ENCODE measurements at regions not wholly inside any gene's neighbourhood (a gene's known extent, or its start where the extent isn't known, plus 50 kb on each side); places are given as distances from the start of the nearest gene placed in this dataset.

DNA sequence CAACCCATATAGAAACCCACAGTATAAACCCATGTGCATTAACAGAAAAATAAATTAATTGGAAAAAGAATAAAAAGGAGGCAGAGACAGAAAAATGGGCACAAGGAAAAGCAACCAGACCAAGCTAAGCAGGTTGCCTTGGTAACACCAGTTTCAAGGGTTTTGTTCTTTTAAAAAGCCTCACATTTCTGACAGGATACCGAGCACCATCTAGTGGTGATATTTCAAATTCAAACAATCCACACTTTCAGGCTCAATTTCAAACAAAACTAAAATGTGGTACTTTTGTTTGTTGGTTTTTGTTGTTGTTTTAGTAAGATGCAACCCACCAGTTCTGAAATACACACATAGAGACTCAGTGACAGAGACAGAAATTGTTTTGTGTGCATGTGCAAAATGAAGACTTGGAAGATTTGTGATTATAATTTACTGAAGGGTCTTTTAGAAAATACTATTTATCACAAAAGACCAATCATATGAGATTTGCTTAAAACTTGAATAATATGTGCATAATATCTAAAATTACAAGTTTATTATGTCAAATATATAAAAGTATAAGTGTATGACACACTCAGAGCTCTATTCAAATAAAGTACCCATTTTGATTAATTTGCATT, 318.2 kb downstream of the SLCO4C1 start:
- H3K4me3 ChIP-seq (ENCODE audit: control insufficient read depth, low read depth, low read length) = no peak overlapping the region
- peak; percentile 44 for DNase-seq (ENCODE audit: low read depth)
- TF ChIP-seq, protein P1, sequence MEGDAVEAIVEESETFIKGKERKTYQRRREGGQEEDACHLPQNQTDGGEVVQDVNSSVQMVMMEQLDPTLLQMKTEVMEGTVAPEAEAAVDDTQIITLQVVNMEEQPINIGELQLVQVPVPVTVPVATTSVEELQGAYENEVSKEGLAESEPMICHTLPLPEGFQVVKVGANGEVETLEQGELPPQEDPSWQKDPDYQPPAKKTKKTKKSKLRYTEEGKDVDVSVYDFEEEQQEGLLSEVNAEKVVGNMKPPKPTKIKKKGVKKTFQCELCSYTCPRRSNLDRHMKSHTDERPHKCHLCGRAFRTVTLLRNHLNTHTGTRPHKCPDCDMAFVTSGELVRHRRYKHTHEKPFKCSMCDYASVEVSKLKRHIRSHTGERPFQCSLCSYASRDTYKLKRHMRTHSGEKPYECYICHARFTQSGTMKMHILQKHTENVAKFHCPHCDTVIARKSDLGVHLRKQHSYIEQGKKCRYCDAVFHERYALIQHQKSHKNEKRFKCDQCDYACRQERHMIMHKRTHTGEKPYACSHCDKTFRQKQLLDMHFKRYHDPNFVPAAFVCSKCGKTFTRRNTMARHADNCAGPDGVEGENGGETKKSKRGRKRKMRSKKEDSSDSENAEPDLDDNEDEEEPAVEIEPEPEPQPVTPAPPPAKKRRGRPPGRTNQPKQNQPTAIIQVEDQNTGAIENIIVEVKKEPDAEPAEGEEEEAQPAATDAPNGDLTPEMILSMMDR (conservative IDR thresholded peaks at IDR 0.05; ENCODE audit: control insufficient read depth, insufficient read depth, low read depth, low read length) = peak; percentile 59

DNA sequence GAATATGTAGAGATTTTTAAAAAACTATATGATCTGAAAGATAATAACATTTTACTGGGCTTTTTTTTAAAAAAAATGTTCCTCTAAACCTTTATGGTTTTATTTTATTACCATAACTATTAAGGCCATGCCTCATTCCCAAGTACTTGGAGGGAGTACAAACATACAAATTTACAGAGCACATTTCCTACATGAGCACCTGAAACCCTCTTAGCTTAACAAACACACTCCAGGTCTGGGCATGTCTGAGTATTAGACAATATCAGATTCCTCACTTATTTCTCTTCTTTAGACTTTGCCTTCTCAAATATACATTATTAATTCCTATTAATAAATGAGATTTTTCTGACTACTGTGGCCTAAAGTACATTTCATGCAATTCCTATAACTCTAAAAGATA, 319.2 kb downstream of the SLCO4C1 start:
- no peak for DNase-seq (ENCODE audit: low read depth)
- H3K4me3 ChIP-seq (ENCODE audit: control insufficient read depth, low read depth, low read length) = no peak overlapping the region
- TF ChIP-seq, protein P1 (conservative IDR thresholded peaks at IDR 0.05; ENCODE audit: control insufficient read depth, insufficient read depth, low read depth, low read length) = no peak

DNA sequence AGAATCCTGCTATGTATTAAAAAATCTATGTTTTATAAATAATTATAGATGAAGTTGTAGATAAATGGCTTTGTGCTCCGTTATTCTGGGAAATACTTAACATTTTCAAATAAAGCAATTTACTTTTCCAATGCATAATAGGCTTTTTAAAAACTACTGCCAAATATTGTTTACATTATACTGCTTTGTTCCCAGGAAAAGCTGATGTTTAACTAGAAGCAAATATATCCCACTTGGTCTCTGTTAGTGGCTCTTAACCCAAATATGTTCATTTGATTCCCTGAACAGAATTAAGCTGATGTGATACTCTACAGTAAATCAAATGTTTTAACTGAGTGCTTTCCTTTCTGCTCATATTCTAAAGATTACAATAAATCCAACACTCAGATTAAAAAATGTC, 326.3 kb downstream of the SLCO4C1 start:
- TF ChIP-seq, protein P1 (conservative IDR thresholded peaks at IDR 0.05; ENCODE audit: control insufficient read depth, insufficient read depth, low read depth, low read length) = no peak
- no peak for DNase-seq (ENCODE audit: low read depth)
- H3K4me3 ChIP-seq (ENCODE audit: control insufficient read depth, low read depth, low read length) = no peak overlapping the region

DNA sequence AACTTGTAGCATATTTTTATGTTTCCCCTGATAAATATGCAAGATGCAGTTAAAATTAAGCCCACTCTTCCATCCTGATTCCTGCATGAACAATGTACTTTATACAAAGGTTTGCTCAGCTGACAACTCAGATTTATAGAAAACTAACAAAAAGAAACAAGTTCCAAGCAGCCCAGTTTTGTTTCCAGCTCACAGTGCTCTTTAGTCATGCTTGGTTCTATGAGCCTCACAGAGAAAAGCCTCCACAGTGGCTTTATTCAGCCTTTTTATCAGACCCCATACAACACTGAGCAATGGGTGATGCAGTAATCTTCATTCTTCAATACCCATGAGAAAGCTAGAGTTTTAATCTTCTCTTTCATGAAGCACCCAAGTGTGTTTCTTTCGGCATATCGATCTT, 329.6 kb downstream of the SLCO4C1 start:
- TF ChIP-seq, protein P1 (conservative IDR thresholded peaks at IDR 0.05; ENCODE audit: control insufficient read depth, insufficient read depth, low read depth, low read length) = no peak
- no peak overlapping the region for H3K4me3 ChIP-seq (ENCODE audit: control insufficient read depth, low read depth, low read length)
- DNase-seq (ENCODE audit: low read depth) = no peak

DNA sequence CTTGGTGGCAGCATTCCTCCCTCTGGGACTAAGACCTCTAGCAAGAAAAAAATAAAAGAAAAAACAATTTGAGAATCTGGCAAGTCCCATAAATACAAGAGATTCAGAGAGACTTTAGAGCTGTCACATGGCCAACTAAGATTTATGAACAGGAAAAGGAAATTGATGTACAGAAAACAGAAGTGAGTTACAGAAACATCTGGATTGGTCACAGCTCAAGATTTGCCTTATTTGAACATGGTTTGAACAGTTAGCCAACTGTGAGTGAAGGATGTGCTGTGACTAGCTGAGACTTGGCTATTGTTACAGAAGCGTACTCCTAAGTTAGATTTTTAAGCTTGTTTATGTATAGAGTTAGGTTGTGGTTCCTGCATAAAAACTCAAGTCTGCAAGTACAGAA, 340.2 kb downstream of the SLCO4C1 start:
- no peak for DNase-seq (ENCODE audit: low read depth)
- no peak overlapping the region for H3K4me3 ChIP-seq (ENCODE audit: control insufficient read depth, low read depth, low read length)

DNA sequence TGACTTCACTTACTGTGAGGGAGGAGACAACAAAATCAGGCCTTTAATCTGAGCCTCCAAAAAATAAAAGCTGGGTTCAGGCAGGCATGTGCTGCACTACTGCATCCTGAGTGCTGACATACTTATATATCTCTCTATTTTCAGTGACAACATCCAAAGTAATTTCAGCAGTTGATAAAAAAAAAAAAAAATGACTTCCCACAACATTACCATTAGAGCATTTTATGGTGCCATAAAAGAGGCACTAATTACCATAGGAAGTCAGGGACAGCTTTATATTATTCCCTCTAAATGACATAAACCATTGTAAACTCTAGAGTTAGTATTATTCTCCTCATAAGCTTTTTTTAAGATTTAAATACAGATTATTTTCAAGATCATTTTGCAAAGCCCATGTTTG, 346.1 kb downstream of the SLCO4C1 start:
- TF ChIP-seq, protein P1 (conservative IDR thresholded peaks at IDR 0.05; ENCODE audit: control insufficient read depth, insufficient read depth, low read depth, low read length) = no peak
- DNase-seq (ENCODE audit: low read depth) = no peak
- no peak overlapping the region for H3K4me3 ChIP-seq (ENCODE audit: control insufficient read depth, low read depth, low read length)

More for the DNA sequence above, 340.2 kb downstream of the SLCO4C1 start:
- TF ChIP-seq, protein P1 (conservative IDR thresholded peaks at IDR 0.05; ENCODE audit: control insufficient read depth, insufficient read depth, low read depth, low read length) = no peak

DNA sequence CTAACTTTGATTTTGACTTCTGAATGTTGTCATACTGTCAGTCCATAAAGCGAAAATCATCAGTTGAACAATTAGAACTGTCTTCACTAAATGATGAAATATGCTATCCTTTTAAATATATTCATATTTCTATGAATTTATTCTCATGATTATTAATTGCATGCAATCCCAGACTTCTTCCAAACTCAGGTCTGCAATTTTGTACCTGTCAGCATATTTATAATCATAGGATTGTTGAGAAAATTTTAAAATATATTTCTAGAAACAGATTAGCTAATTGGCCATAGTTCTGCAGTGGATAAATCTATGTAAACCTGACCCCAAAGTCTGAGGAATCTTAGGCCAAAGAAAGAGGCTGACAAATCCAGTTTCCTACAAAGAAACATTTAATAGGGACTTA, 347.5 kb downstream of the SLCO4C1 start:
- H3K4me3 ChIP-seq (ENCODE audit: control insufficient read depth, low read depth, low read length) = no peak overlapping the region
- TF ChIP-seq, protein P1 (conservative IDR thresholded peaks at IDR 0.05; ENCODE audit: control insufficient read depth, insufficient read depth, low read depth, low read length) = no peak
- DNase-seq (ENCODE audit: low read depth) = no peak

Measured in fibroblast of mammary gland (primary cell).